ENCODE measurements at regions not wholly inside any gene's neighbourhood (a gene's known extent, or its start where the extent isn't known, plus 50 kb on each side); places are given as distances from the start of the nearest gene placed in this dataset.

DNA sequence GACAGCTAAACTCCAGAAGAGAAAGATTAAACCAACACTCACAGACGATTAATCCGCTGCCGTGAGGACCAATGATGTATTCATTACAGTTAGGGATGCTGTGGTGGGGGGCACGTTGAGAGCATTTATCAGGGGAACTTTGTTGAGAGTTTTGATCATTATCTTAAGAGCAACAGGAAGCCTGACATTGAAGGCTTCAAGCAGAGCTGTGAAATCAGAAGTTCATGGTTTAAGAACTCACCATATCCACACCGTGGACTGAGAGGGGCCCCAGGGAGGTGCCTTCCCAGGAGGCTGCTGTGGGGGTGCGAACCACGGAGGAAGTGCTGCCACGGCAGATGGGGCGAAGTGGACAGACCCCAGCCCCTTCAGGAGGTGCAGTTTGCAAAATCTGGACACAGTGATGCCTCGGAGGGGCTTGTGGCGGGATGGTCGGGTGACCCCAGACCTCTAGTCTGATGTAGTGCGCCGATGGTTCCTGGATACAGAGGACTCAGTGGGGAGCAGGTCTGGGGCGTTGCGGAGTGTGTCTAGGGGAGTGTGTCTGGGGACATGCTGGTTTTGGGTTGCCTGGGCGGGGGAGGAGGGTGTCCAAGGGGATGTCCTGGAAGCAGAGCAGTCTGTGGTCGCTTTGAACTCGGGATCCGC is 73.0 kb downstream of the DIO3 start:
- in situ Hi-C loops (cut with MboI): loop anchor here (25.0 kb wide), 1 partner anchor 722 kb away; the partner anchor contains the start of gene RTL1
- no peak overlapping the region for H3K27ac ChIP-seq (ENCODE audit: extremely low read depth, low read depth, low read length)
- intact Hi-C loops (cut with micrococcal nuclease): no loop called here
- no peak overlapping the region for H3K9ac ChIP-seq (ENCODE audit: insufficient read depth in 1 of 2, low read depth in 2 of 2, low read length in 2 of 2)
- TF ChIP-seq CEBPG (CRISPR knock-in tag; IDR thresholded peaks at IDR 0.05) (no peak), CEBPG (tag; conservative IDR thresholded peaks at IDR 0.05 in 1 of 2, IDR thresholded peaks at IDR 0.05 in 1 of 2) (no peak), PCBP1 (IDR thresholded peaks at IDR 0.05; ENCODE audit: low read depth, low read length, poor library complexity, severe bottlenecking) (no peak), CBFA2T2 (conservative IDR thresholded peaks at IDR 0.05) (no peak)
- H3K4me2 ChIP-seq (ENCODE audit: insufficient read depth, low read length): no peak overlapping the region
- H3K9me1 ChIP-seq (ENCODE audit: control insufficient read depth, insufficient read depth, low read length): no peaks in the 10 kb centered on the region
- peaks cover 0 to 8% of the 10 kb centered on the region in 2 experiments; a peak in 3 of 5 replicates for H3K4me1 ChIP-seq (replicated peaks in 1 of 2; ENCODE audit: control insufficient read depth in 2 of 2, insufficient read depth in 2 of 2, low read length in 2 of 2)
- H3K9me3 ChIP-seq (replicated peaks; ENCODE audit: control insufficient read depth, insufficient read depth, low read depth, low read length): no peaks in the 10 kb centered on the region; the same call in 1 of the 2 replicates
- ATAC-seq (no peak), FAIRE-seq (no peak), DNase-seq (ENCODE audit: extremely low read depth in 1 of 4, low spot score in 3 of 4) (no peak)
- ChIA-PET CTCF (ENCODE audit: low intra/inter-chr PET ratio) (no interaction called here), POLR2A (no interaction called here)
- no TSS peak for BruUV-seq (replicated peaks)
- no peaks in the 10 kb centered on the region for H3K27me3 ChIP-seq (ENCODE audit: control insufficient read depth in 2 of 2, insufficient read depth in 2 of 2, low read length in 2 of 2)
- H2AFZ ChIP-seq (ENCODE audit: low read depth, low read length): no peak overlapping the region
- H3K79me2 ChIP-seq (ENCODE audit: control insufficient read depth, insufficient read depth, low read length): no peaks in the 10 kb centered on the region
- no peaks in the 10 kb centered on the region for H4K20me1 ChIP-seq (replicated peaks; ENCODE audit: control insufficient read depth, insufficient read depth, low read length)
- H3K4me3 ChIP-seq: no peak overlapping the region
- no peaks in the 10 kb centered on the region for H3K36me3 ChIP-seq (ENCODE audit: control insufficient read depth, insufficient read depth, low read length)
- WGBS (ENCODE audit: insufficient coverage, low coverage, missing lambda C conversion rate): 93% methylated on average over 5 of the region's 20 CpGs

Measured in K562 (cell line).